Esophagus squamous epithelium (tissue), 4 donors: ENCODE measurements at regions not wholly inside any gene's neighbourhood (a gene's known extent, or its start where the extent isn't known, plus 50 kb on each side); places are given as distances from the start of the nearest gene placed in this dataset.

Source experiments
- POLR2A ChIP-seq, 4 donors: fragments of 450-650 bp; IDR thresholded peaks; one replicate each; pipeline ENCODE4 v1.6.1; 2017; ENCODE audit warnings: antibody characterized with exemption in 4 of 4, mild to moderate bottlenecking in 4 of 4, moderate library complexity in 3 of 4
- TF ChIP-seq, protein P1 (sequence below), 6 experiments: fragments of 450-650 bp in 4 of 6; fragments of 200-600 bp in 2 of 6; sonication (generic) in 2 of 6; IDR thresholded peaks; one replicate each; pipeline ENCODE4 v1.5.1; 2016 to 2019; ENCODE audit warnings: antibody characterized with exemption in 6 of 6, mild to moderate bottlenecking in 4 of 6, moderate library complexity in 4 of 6

- TF ChIP-seq, protein P1, sequence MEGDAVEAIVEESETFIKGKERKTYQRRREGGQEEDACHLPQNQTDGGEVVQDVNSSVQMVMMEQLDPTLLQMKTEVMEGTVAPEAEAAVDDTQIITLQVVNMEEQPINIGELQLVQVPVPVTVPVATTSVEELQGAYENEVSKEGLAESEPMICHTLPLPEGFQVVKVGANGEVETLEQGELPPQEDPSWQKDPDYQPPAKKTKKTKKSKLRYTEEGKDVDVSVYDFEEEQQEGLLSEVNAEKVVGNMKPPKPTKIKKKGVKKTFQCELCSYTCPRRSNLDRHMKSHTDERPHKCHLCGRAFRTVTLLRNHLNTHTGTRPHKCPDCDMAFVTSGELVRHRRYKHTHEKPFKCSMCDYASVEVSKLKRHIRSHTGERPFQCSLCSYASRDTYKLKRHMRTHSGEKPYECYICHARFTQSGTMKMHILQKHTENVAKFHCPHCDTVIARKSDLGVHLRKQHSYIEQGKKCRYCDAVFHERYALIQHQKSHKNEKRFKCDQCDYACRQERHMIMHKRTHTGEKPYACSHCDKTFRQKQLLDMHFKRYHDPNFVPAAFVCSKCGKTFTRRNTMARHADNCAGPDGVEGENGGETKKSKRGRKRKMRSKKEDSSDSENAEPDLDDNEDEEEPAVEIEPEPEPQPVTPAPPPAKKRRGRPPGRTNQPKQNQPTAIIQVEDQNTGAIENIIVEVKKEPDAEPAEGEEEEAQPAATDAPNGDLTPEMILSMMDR (IDR thresholded peaks at IDR 0.05), result no peak
- no peak for TF ChIP-seq POLR2A (IDR thresholded peaks at IDR 0.05)
Measured at GRCh38 chr1:5164158-5164557, 509.7 kb downstream of the AJAP1 start.
